ENCODE measurements at regions not wholly inside any gene's neighbourhood (a gene's known extent, or its start where the extent isn't known, plus 50 kb on each side); places are given as distances from the start of the nearest gene placed in this dataset.

DNA sequence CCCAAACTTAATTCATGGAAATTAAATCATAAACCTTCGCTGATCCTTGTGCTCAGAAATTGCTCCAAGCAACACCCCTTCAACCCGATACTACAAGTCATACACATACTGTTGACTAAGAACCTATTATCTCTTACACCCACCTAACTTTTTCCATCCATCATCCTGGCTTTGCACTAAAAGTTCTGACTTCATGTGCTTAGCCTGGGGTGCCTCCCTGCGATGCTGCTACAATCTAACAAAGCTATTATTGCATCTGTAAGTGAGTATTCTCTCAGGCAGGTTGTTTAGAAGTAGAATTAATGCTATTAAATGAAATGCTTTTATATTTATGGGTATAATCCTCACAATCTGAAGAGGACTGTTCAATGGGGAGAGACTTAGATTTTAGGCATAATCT lies 619.8 kb downstream of the CCDC85A start:
- Histone ChIP-seq H3K36me3 (ENCODE audit: control insufficient read depth, insufficient read depth, low read length) (no peaks in the 10 kb centered on the region), H3K4me3 (ENCODE audit: low read depth, low read length) (no peak overlapping the region), H3K27me3 (ENCODE audit: control insufficient read depth, insufficient read depth, low read length) (no peaks in the 10 kb centered on the region)
- TF ChIP-seq, protein P1, sequence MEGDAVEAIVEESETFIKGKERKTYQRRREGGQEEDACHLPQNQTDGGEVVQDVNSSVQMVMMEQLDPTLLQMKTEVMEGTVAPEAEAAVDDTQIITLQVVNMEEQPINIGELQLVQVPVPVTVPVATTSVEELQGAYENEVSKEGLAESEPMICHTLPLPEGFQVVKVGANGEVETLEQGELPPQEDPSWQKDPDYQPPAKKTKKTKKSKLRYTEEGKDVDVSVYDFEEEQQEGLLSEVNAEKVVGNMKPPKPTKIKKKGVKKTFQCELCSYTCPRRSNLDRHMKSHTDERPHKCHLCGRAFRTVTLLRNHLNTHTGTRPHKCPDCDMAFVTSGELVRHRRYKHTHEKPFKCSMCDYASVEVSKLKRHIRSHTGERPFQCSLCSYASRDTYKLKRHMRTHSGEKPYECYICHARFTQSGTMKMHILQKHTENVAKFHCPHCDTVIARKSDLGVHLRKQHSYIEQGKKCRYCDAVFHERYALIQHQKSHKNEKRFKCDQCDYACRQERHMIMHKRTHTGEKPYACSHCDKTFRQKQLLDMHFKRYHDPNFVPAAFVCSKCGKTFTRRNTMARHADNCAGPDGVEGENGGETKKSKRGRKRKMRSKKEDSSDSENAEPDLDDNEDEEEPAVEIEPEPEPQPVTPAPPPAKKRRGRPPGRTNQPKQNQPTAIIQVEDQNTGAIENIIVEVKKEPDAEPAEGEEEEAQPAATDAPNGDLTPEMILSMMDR (IDR thresholded peaks at IDR 0.05; ENCODE audit: insufficient read depth, low read length, poor library complexity, severe bottlenecking), result no peak
- DNase-seq (ENCODE audit: low read depth), result no peak

DNA sequence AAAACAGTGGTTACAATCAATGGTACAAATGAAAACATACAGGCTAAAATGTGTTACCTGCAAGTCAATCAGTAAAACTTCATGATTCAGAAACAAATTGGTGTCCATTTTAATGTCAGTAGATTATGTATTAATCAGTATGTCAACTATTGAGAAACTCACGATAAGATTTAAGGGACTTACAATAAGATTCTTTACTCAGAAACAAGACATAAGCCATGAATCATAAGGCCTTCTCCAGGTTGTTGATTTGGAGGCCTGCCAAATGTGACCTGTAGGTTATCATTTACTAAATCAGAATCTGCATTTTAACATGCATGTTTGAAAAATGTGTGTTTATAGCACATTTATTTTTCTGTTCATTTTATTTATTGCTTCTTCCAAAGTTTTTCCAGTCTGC lies 623.1 kb downstream of the CCDC85A start:
- Histone ChIP-seq H3K27me3 (ENCODE audit: control insufficient read depth, insufficient read depth, low read length) (no peaks in the 10 kb centered on the region), H3K36me3 (ENCODE audit: control insufficient read depth, insufficient read depth, low read length) (no peaks in the 10 kb centered on the region), H3K4me3 (ENCODE audit: low read depth, low read length) (no peak overlapping the region)
- TF ChIP-seq, protein P1 (IDR thresholded peaks at IDR 0.05; ENCODE audit: insufficient read depth, low read length, poor library complexity, severe bottlenecking), result no peak
- no peak for DNase-seq (ENCODE audit: low read depth)

DNA sequence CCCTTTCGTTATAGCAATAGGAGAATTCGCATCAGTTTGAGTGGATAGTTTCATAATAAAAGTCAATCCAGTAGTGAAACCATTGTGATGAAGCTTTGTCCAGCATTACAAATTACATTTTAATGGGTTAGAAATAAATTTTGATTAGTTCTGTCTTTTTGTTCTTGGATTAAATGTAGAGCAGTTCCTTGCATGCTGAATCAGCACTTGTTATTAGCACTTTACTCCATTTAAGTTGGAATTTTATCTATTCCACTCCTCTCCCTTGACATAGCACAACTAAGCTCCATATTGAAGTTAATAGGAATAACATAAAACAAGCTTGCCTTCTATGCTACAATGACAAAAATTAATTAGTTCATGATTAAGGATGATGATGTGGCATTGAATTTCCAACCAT lies 624.1 kb downstream of the CCDC85A start:
- no peak for DNase-seq (ENCODE audit: low read depth)
- Histone ChIP-seq H3K36me3 (ENCODE audit: control insufficient read depth, insufficient read depth, low read length) (no peaks in the 10 kb centered on the region), H3K4me3 (ENCODE audit: low read depth, low read length) (no peak overlapping the region), H3K27me3 (ENCODE audit: control insufficient read depth, insufficient read depth, low read length) (no peaks in the 10 kb centered on the region)
- TF ChIP-seq, protein P1 (IDR thresholded peaks at IDR 0.05; ENCODE audit: insufficient read depth, low read length, poor library complexity, severe bottlenecking), result no peak

- Histone ChIP-seq H3K36me3 (ENCODE audit: control insufficient read depth, insufficient read depth, low read length) (no peaks in the 10 kb centered on the region), H3K4me3 (ENCODE audit: low read depth, low read length) (no peak overlapping the region), H3K27me3 (ENCODE audit: control insufficient read depth, insufficient read depth, low read length) (no peaks in the 10 kb centered on the region)
- TF ChIP-seq, protein P1 (IDR thresholded peaks at IDR 0.05; ENCODE audit: insufficient read depth, low read length, poor library complexity, severe bottlenecking), result no peak
- no peak for DNase-seq (ENCODE audit: low read depth)
Observed at GRCh38 chr2:56811401-56811800, 627.6 kb downstream of the CCDC85A start.

GRCh38 chr2:56812432-56812831 lies 628.6 kb downstream of the CCDC85A start:
- no peaks in the 10 kb centered on the region for H3K27me3 ChIP-seq (ENCODE audit: control insufficient read depth, insufficient read depth, low read length)
- H3K36me3 ChIP-seq (ENCODE audit: control insufficient read depth, insufficient read depth, low read length), result no peaks in the 10 kb centered on the region
- TF ChIP-seq, protein P1 (IDR thresholded peaks at IDR 0.05; ENCODE audit: insufficient read depth, low read length, poor library complexity, severe bottlenecking), result no peak
- no peak for DNase-seq (ENCODE audit: low read depth)
- H3K4me3 ChIP-seq (ENCODE audit: low read depth, low read length), result no peak overlapping the region

- TF ChIP-seq, protein P1 (IDR thresholded peaks at IDR 0.05; ENCODE audit: insufficient read depth, low read length, poor library complexity, severe bottlenecking), result no peak
- Histone ChIP-seq H3K4me3 (ENCODE audit: low read depth, low read length) (no peak overlapping the region), H3K36me3 (ENCODE audit: control insufficient read depth, insufficient read depth, low read length) (no peaks in the 10 kb centered on the region), H3K27me3 (ENCODE audit: control insufficient read depth, insufficient read depth, low read length) (no peaks in the 10 kb centered on the region)
- DNase-seq (ENCODE audit: low read depth), result no peak
Observed at GRCh38 chr2:56813490-56813889, 629.7 kb downstream of the CCDC85A start.
